Ascending aorta (tissue), 2 donors: ENCODE measurements at regions not wholly inside any gene's neighbourhood (a gene's known extent, or its start where the extent isn't known, plus 50 kb on each side); places are given as distances from the start of the nearest gene placed in this dataset.

Experiments used
- DNase-seq, 2 donors: peaks; one replicate each; pipeline ENCODE4 v3.0.0-alpha.2; 2019; ENCODE audit warnings: low spot score in 2 of 2
- H3K27ac ChIP-seq, 2 donors: fragments of 200-600 bp; sonication (generic); one replicate each; pipeline ENCODE4 v1.5.1; 2016 to 2017; ENCODE audit warnings: mild to moderate bottlenecking in 1 of 2
- H3K27me3 ChIP-seq: fragments of 200-600 bp; sonication (generic); one replicate; pipeline ENCODE4 v1.5.1; 2017
- H3K36me3 ChIP-seq, 2 donors: fragments of 200-600 bp; sonication (generic); one replicate each; pipeline ENCODE4 v1.5.1; 2016
- H3K4me1 ChIP-seq, 2 donors: fragments of 200-600 bp; sonication (generic); one replicate each; pipeline ENCODE4 v1.5.1; 2016 to 2017; ENCODE audit warnings: mild to moderate bottlenecking in 1 of 2
- H3K4me3 ChIP-seq, 2 donors: fragments of 200-600 bp; sonication (generic); one replicate each; pipeline ENCODE4 v1.5.1; 2016 to 2017; ENCODE audit warnings: mild to moderate bottlenecking in 1 of 2
- H3K9me3 ChIP-seq, 2 donors: fragments of 200-600 bp; sonication (generic); one replicate each; pipeline ENCODE4 v1.5.1; 2016
- intact Hi-C: fragments of 100-400 bp; cut with DNase I; formaldehyde crosslinking; loops from one replicate; pipeline ENCODE4 v1.15.1; 2023
- TF ChIP-seq, protein P1 (sequence below), 3 experiments: fragments of 200-600 bp in 2 of 3; fragments of 450-650 bp in 1 of 3; sonication (generic) in 2 of 3; IDR thresholded peaks; one replicate each; pipeline ENCODE4 v1.5.1; 2016 to 2019; ENCODE audit warnings: antibody characterized with exemption in 3 of 3, mild to moderate bottlenecking in 1 of 3, moderate library complexity in 1 of 3

DNA sequence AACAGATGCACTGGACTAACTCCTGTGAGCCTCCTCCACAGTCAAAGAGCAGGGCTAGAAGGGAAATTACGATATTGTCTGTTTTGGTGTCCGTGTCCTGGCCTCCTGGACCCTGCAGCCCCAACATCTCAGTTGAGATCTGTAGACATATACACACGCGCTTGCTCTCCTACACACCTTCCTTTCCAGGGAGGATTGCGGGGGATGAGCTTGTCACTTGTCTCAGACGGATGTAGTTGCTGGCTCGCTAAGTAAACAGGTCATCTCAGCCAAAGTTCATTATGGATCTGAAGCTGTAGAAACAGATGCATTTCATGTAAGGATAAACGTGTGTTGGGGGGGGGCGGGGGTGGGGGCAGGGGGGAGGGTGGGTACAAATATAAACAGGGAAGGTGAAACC lies 549.3 kb downstream of the CCDC171 start:
- Histone ChIP-seq H3K36me3 (no peaks in the 10 kb centered on the region), H3K27me3 (no peaks in the 10 kb centered on the region), H3K4me1 (peaks cover 0 to 2% of the 10 kb centered on the region in 2 donors), H3K4me3 (no peak overlapping the region), H3K27ac (no peak overlapping the region), H3K9me3 (no peaks in the 10 kb centered on the region)
- DNase-seq = no peak
- intact Hi-C loops = no loop called here
- TF ChIP-seq, protein P1, sequence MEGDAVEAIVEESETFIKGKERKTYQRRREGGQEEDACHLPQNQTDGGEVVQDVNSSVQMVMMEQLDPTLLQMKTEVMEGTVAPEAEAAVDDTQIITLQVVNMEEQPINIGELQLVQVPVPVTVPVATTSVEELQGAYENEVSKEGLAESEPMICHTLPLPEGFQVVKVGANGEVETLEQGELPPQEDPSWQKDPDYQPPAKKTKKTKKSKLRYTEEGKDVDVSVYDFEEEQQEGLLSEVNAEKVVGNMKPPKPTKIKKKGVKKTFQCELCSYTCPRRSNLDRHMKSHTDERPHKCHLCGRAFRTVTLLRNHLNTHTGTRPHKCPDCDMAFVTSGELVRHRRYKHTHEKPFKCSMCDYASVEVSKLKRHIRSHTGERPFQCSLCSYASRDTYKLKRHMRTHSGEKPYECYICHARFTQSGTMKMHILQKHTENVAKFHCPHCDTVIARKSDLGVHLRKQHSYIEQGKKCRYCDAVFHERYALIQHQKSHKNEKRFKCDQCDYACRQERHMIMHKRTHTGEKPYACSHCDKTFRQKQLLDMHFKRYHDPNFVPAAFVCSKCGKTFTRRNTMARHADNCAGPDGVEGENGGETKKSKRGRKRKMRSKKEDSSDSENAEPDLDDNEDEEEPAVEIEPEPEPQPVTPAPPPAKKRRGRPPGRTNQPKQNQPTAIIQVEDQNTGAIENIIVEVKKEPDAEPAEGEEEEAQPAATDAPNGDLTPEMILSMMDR (IDR thresholded peaks at IDR 0.05) = no peak

DNA sequence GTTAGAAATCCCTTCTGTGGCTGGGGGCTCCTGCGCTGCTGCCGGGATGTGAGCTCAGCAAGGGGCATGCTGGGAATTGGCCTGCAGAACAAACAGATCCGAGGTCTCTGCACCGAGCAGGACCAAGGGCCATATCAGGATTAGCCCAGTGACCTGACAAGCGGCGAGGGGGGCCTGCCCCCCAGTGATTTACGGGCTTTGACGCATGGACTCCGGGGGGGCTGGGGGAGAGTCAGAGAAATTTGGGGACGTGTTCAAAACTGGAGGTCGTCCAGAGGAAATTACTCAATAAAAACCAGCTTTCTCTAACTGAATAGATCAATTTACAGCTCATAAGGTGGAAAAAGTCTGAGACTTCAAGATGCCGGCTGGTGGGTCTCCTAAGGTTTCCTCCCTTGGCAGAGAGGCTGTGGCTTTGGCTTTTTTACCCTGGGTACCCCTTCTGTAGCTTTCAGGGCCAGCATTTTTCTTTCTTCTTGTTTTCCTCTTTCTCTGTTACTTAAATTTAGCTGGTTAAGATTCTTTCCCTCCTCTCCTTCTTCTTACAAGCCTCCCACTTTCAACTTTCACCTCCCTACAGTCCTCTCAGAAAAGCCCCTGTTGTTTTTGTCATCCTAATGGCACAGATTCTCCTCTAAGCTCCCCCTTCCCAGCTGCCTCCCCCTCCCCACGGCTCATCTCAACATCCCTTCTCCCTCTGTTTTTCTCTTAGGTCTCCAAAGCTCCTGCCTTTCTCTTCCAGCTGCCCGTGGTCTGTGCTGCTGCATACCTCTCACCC lies 551.0 kb downstream of the CCDC171 start:
- Histone ChIP-seq H3K27me3 (no peaks in the 10 kb centered on the region), H3K4me1 (peaks cover 0 to 2% of the 10 kb centered on the region in 2 donors), H3K9me3 (no peaks in the 10 kb centered on the region), H3K4me3 (no peak overlapping the region), H3K27ac (no peak overlapping the region), H3K36me3 (no peaks in the 10 kb centered on the region)
- TF ChIP-seq, protein P1 (IDR thresholded peaks at IDR 0.05) = no peak
- intact Hi-C loops = no loop called here
- DNase-seq = no peak

DNA sequence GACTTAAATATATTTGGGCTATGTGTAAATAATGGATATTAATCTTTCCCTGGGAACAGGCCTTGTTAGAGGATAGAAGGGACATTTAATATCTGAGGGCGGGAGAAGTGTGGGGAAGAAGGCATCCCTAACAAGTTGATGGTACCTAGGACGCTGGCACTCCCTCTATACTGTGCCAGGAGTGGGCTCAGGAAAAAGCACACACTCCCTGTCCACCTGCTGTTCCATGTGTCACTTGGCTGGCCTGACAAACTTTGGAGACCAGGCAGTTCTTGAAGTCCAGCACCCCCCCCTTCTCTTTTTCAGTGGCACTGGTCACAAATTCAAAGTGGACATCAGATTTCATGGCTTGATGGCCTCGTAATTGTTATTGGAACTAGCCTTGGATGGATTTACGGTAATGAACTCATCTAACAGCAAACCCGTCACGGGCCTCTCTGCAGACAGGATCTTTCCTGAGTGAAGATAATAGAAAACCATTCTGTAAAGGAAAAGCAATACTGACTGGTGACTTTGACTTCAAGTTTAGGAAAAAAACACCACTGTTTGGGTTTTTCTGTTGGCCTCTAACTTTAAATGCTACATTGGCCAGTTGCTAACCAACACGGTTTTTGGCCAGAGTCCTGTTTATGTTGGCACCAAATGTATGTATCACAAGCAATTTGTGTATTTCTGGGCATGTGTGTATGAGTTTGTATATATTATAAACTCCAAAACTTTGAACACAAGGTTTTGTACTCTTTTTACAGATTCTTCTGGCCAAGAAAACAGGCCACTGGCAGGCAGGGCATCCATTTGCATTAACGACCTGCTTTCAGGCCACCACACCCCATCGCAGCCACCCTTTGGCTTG lies 552.6 kb downstream of the CCDC171 start:
- no peak overlapping the region for H3K4me3 ChIP-seq
- no peak overlapping the region for H3K27ac ChIP-seq
- no peak for DNase-seq
- no peaks in the 10 kb centered on the region for H3K9me3 ChIP-seq
- TF ChIP-seq, protein P1 (IDR thresholded peaks at IDR 0.05) = no peak
- H3K36me3 ChIP-seq = no peaks in the 10 kb centered on the region
- intact Hi-C loops = no loop called here
- H3K4me1 ChIP-seq = peaks cover 0 to 2% of the 10 kb centered on the region in 2 donors
- H3K27me3 ChIP-seq = no peaks in the 10 kb centered on the region

DNA sequence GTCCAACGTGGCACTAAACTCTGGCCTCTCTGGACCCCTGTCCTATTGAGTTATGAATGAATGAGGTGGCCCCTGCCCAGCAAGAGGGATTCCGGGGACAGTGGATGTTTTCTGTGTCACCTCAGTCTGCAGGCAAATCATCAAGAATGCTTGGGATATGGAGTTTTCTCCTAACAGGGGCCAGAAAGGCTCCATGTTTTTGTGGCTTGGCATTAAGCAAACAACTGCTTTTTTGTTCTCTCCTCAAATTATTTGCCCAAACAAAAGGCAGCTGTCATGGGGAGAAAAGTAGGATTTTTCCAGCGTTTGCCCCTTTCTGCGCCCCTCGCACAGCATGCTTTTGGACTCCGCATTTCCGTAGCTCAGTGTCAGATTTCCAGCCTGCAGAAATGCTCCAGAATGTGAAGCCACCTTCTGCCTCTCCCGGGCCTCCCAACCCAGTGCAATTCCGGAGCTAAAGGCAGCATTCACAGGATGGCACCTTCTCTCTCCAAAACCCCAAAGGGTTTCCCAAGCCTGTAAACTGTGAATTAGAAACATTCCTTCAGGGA lies 553.3 kb downstream of the CCDC171 start:
- intact Hi-C loops = no loop called here

DNA sequence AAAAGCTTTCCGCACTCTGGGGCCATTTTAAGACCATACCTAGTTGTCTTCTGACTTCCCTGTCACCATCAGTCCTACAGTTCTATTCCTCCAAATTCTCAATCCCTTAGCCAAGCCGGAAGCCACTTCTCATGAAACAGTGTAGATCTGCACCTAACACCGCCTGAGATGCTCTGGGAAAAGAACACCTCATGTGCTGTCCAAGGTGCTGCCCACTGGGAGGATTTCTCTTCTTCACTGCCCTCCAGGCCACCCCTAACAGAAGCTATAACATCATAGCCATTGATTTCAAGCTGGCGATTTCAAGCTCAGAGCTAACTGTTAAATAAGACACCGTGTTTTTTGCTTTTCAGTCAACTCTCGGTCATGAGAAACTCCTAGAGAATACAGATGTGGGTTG lies 559.3 kb downstream of the CCDC171 start:
- no peaks in the 10 kb centered on the region for H3K9me3 ChIP-seq
- H3K27me3 ChIP-seq = no peaks in the 10 kb centered on the region
- H3K4me3 ChIP-seq = no peak overlapping the region
- no peak overlapping the region for H3K27ac ChIP-seq
- intact Hi-C loops = no loop called here
- no peaks in the 10 kb centered on the region for H3K36me3 ChIP-seq
- H3K4me1 ChIP-seq = no peaks in the 10 kb centered on the region
- TF ChIP-seq, protein P1 (IDR thresholded peaks at IDR 0.05) = no peak
- DNase-seq = no peak

More for the DNA sequence above, 553.3 kb downstream of the CCDC171 start:
- H3K27me3 ChIP-seq = no peaks in the 10 kb centered on the region
- H3K4me3 ChIP-seq = no peak overlapping the region
- no peaks in the 10 kb centered on the region for H3K9me3 ChIP-seq
- H3K36me3 ChIP-seq = no peaks in the 10 kb centered on the region
- DNase-seq = no peak
- H3K27ac ChIP-seq = no peak overlapping the region
- TF ChIP-seq, protein P1 (IDR thresholded peaks at IDR 0.05) = no peak
- H3K4me1 ChIP-seq = peaks cover 0 to 2% of the 10 kb centered on the region in 2 donors
